NCI-H2081 treated with DMSO at 0.1 percent for 48 hours (cell line): ENCODE measurements at regions not wholly inside any gene's neighbourhood (a gene's known extent, or its start where the extent isn't known, plus 50 kb on each side); places are given as distances from the start of the nearest gene placed in this dataset.

Experiments
- DNase-seq: peaks from one replicate; lab custom pipeline; 2025; lab: John Stamatoyannopoulos, UW

- no peak for DNase-seq
These were observed 56.2 kb upstream of the UFL1 start for GRCh38 chr6:96465321-96465903.

GRCh38 chr6:96466147-96466863, 55.3 kb upstream of the UFL1 start:
- DNase-seq = no peak

GRCh38 chr6:96467814-96468213, 53.8 kb upstream of the UFL1 start:
- DNase-seq = no peak

GRCh38 chr6:96468281-96468680, 53.3 kb upstream of the UFL1 start:
- no peak for DNase-seq

- DNase-seq = no peak
These were observed 52.9 kb upstream of the UFL1 start for GRCh38 chr6:96468681-96469224.

GRCh38 chr6:96469312-96469711, 52.3 kb upstream of the UFL1 start:
- no peak for DNase-seq

- DNase-seq = no peak
These were observed 51.3 kb upstream of the UFL1 start for GRCh38 chr6:96470296-96470695.
